22Rv1 (cell line): ENCODE measurements at regions not wholly inside any gene's neighbourhood (a gene's known extent, or its start where the extent isn't known, plus 50 kb on each side); places are given as distances from the start of the nearest gene placed in this dataset.

Source experiments
- CTCF ChIP-seq: fragments of 450-650 bp; IDR thresholded peaks from 2 replicates; pipeline ENCODE4 v1.5.1; 2017; ENCODE audit warnings: mild to moderate bottlenecking
- ZFX ChIP-seq: fragments of 450-650 bp; IDR thresholded peaks from 2 replicates; pipeline ENCODE4 v1.6.1; 2017; ENCODE audit warnings: antibody characterized with exemption, borderline replicate concordance

- TF ChIP-seq CTCF (no peak), ZFX (no peak)
Measured at GRCh38 chrX:65273152-65273551, 261.4 kb downstream of the LAS1L start.
